ENCODE measurements at regions not wholly inside any gene's neighbourhood (a gene's known extent, or its start where the extent isn't known, plus 50 kb on each side); places are given as distances from the start of the nearest gene placed in this dataset.

DNA sequence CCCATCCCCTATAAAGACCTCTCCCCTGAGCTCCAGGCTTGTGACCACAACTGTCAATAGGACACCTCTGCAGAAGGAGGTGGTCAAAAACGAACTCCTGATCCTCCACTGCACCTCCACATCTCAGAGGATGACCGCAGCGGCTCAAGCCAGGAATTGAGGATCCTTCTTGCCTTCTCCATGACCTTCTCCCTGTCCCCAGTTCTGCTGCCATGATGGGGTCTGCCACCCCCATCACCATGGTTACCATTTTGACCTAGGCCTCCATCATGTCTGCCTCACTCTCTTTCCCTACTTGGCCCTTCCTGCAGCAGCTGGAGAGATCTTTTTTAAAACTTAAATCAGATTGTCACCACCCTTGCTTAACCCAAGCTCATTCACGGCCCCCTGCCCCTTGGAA is 81.3 kb upstream of the LINGO1 start:
- no peaks in the 10 kb centered on the region for H3K79me2 ChIP-seq (ENCODE audit: low read length)
- H3K9me2 ChIP-seq (replicated peaks; ENCODE audit: insufficient read depth, low read length), result no peaks in the 10 kb centered on the region
- no peaks in the 10 kb centered on the region for H4K20me1 ChIP-seq (ENCODE audit: insufficient read depth, low read length)
- no peaks in the 10 kb centered on the region for H3K4me1 ChIP-seq (ENCODE audit: low read length)
- H3K9me3 ChIP-seq (replicated peaks; ENCODE audit: insufficient read depth, low read length), result no peaks in the 10 kb centered on the region
- no peak for DNase-seq
- no peaks in the 10 kb centered on the region for H3F3A ChIP-seq (ENCODE audit: insufficient read depth, low read length)
- no peak overlapping the region for H3K27ac ChIP-seq (ENCODE audit: low read length)
- H3K36me3 ChIP-seq (replicated peaks; ENCODE audit: insufficient read depth, low read length), result no peaks in the 10 kb centered on the region
- H3K4me2 ChIP-seq (ENCODE audit: low read depth, low read length), result no peak overlapping the region
- H3K4me3 ChIP-seq (ENCODE audit: low read length), result no peak overlapping the region
- no peak overlapping the region for H2AFZ ChIP-seq (ENCODE audit: low read length)
- H3K27me3 ChIP-seq (replicated peaks; ENCODE audit: insufficient read depth, low read length), result peaks cover 74% of the 10 kb centered on the region
- no peak overlapping the region for H3K9ac ChIP-seq (ENCODE audit: low read length)
- no peak for TF ChIP-seq CTCF (IDR thresholded peaks at IDR 0.05; ENCODE audit: low read length)
- TF ChIP-seq EZH2phosphoT487 (IDR thresholded peaks at IDR 0.05; ENCODE audit: low read length), result no peak
- no peak for TF ChIP-seq EZH2 (optimal IDR thresholded peaks at IDR 0.05; ENCODE audit: low read depth, low read length)

DNA sequence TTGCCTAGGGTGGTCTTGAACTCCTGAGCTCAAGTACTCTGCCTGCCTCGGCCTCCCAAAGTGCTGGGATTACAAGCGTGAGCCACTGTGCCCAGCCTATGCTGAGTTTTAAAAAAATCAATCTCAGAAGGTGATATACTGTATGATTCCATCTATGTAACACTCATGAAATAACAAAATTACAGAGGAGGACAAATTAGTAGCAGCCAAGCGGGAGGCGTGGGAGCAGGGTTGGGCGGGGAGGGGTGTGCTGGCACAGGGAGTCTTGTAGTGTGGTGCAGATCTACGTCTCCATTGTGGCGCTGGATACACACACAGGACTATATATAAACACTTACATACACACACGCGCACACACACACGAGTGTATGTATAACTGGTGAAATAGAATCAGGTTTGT is 80.6 kb upstream of the LINGO1 start:
- no peak overlapping the region for H3K4me3 ChIP-seq (ENCODE audit: low read length)
- TF ChIP-seq EZH2 (optimal IDR thresholded peaks at IDR 0.05; ENCODE audit: low read depth, low read length), result no peak
- TF ChIP-seq EZH2phosphoT487 (IDR thresholded peaks at IDR 0.05; ENCODE audit: low read length), result no peak
- no peak for TF ChIP-seq CTCF (IDR thresholded peaks at IDR 0.05; ENCODE audit: low read length)
- H3K36me3 ChIP-seq (replicated peaks; ENCODE audit: insufficient read depth, low read length), result no peaks in the 10 kb centered on the region
- no peak overlapping the region for H3K27ac ChIP-seq (ENCODE audit: low read length)
- H2AFZ ChIP-seq (ENCODE audit: low read length), result no peak overlapping the region
- no peaks in the 10 kb centered on the region for H3F3A ChIP-seq (ENCODE audit: insufficient read depth, low read length)
- no peak for DNase-seq
- H3K9me3 ChIP-seq (replicated peaks; ENCODE audit: insufficient read depth, low read length), result no peaks in the 10 kb centered on the region
- no peaks in the 10 kb centered on the region for H4K20me1 ChIP-seq (ENCODE audit: insufficient read depth, low read length)
- peaks cover 76% of the 10 kb centered on the region for H3K27me3 ChIP-seq (replicated peaks; ENCODE audit: insufficient read depth, low read length)
- no peak overlapping the region for H3K9ac ChIP-seq (ENCODE audit: low read length)
- H3K4me2 ChIP-seq (ENCODE audit: low read depth, low read length), result no peak overlapping the region
- no peaks in the 10 kb centered on the region for H3K79me2 ChIP-seq (ENCODE audit: low read length)
- no peaks in the 10 kb centered on the region for H3K9me2 ChIP-seq (replicated peaks; ENCODE audit: insufficient read depth, low read length)
- no peaks in the 10 kb centered on the region for H3K4me1 ChIP-seq (ENCODE audit: low read length)

GRCh38 chr15:77712438-77712837 is 79.7 kb upstream of the LINGO1 start:
- H4K20me1 ChIP-seq (ENCODE audit: insufficient read depth, low read length), result no peaks in the 10 kb centered on the region
- TF ChIP-seq EZH2phosphoT487 (IDR thresholded peaks at IDR 0.05; ENCODE audit: low read length), result no peak
- TF ChIP-seq CTCF (IDR thresholded peaks at IDR 0.05; ENCODE audit: low read length), result no peak
- no peak for TF ChIP-seq EZH2 (optimal IDR thresholded peaks at IDR 0.05; ENCODE audit: low read depth, low read length)
- no peak for DNase-seq
- H3K27ac ChIP-seq (ENCODE audit: low read length), result no peak overlapping the region
- no peak overlapping the region for H3K4me3 ChIP-seq (ENCODE audit: low read length)
- no peaks in the 10 kb centered on the region for H3K79me2 ChIP-seq (ENCODE audit: low read length)
- H3K9ac ChIP-seq (ENCODE audit: low read length), result no peak overlapping the region
- no peaks in the 10 kb centered on the region for H3K4me1 ChIP-seq (ENCODE audit: low read length)
- H3K9me3 ChIP-seq (replicated peaks; ENCODE audit: insufficient read depth, low read length), result no peaks in the 10 kb centered on the region
- H2AFZ ChIP-seq (ENCODE audit: low read length), result no peak overlapping the region
- H3K27me3 ChIP-seq (replicated peaks; ENCODE audit: insufficient read depth, low read length), result peaks cover 75% of the 10 kb centered on the region
- H3F3A ChIP-seq (ENCODE audit: insufficient read depth, low read length), result no peaks in the 10 kb centered on the region
- no peaks in the 10 kb centered on the region for H3K9me2 ChIP-seq (replicated peaks; ENCODE audit: insufficient read depth, low read length)
- no peak overlapping the region for H3K4me2 ChIP-seq (ENCODE audit: low read depth, low read length)
- H3K36me3 ChIP-seq (replicated peaks; ENCODE audit: insufficient read depth, low read length), result no peaks in the 10 kb centered on the region

Measured in MM.1S (cell line).